HepG2 (cell line): ENCODE measurements at regions not wholly inside any gene's neighbourhood (a gene's known extent, or its start where the extent isn't known, plus 50 kb on each side); places are given as distances from the start of the nearest gene placed in this dataset.

Source experiments
- AGO1 ChIP-seq: fragments of 200-400 bp; formaldehyde crosslinking; IDR thresholded peaks from 2 replicates; pipeline ENCODE4 v1.6.1; 2017; ENCODE audit warnings: mild to moderate bottlenecking, low read depth, low read length, moderate library complexity; ENCODE audit not compliant: poor library complexity, severe bottlenecking
- ATF4 ChIP-seq, 2 experiments: fragments of 450-650 bp in 1 of 2; sonication (generic) in 1 of 2; formaldehyde crosslinking; IDR thresholded peaks; 2 replicates each; pipeline versions ENCODE4 v1.5.0 to v1.8.0; 2020 to 2022; ENCODE audit warnings: mild to moderate bottlenecking in 1 of 2, missing genetic modification reagents in 1 of 2
- ATM ChIP-seq: fragments of 450-650 bp; IDR thresholded peaks from 2 replicates; pipeline ENCODE4 v1.7.1; 2017; ENCODE audit warnings: mild to moderate bottlenecking, borderline replicate concordance
- DNMT3B ChIP-seq: conservative IDR thresholded peaks from 2 replicates; pipeline ENCODE4 v1.6.1; 2016; ENCODE audit warnings: missing biosample characterization, control low read depth
- FOSL1 ChIP-seq: sonication (generic); formaldehyde crosslinking; IDR thresholded peaks from 2 replicates; pipeline ENCODE4 v1.9.0; 2021; ENCODE audit warnings: missing genetic modification reagents, borderline replicate concordance
- HMG20A ChIP-seq: IDR thresholded peaks from 2 replicates; pipeline ENCODE4 v1.6.1; 2016; ENCODE audit warnings: borderline replicate concordance
- HMGXB3 ChIP-seq: sonication (generic); formaldehyde crosslinking; IDR thresholded peaks from 2 replicates; pipeline ENCODE4 v1.4.0; 2020; ENCODE audit warnings: missing genetic modification reagents, borderline replicate concordance
- LBX2 ChIP-seq: sonication (generic); formaldehyde crosslinking; IDR thresholded peaks from 2 replicates; pipeline ENCODE4 v1.5.0; 2020; ENCODE audit warnings: missing genetic modification reagents, mild to moderate bottlenecking, borderline replicate concordance
- RARA ChIP-seq: IDR thresholded peaks from 2 replicates; pipeline ENCODE4 v1.6.1; 2016; ENCODE audit warnings: missing genetic modification reagents, missing compliant biosample characterization
- RERE ChIP-seq: IDR thresholded peaks from 2 replicates; pipeline ENCODE4 v1.6.1; 2016; ENCODE audit warnings: low read depth, missing genetic modification reagents, missing compliant biosample characterization
- SP1 ChIP-seq, 2 experiments: fragments of 450-650 bp in 1 of 2; sonication (generic) in 1 of 2; formaldehyde crosslinking in 1 of 2; IDR thresholded peaks; 2 replicates each; pipeline versions ENCODE4 v1.4.0 to v1.6.1; 2016 to 2020; ENCODE audit warnings: missing genetic modification reagents in 1 of 2
- ZGPAT ChIP-seq: IDR thresholded peaks from 2 replicates; pipeline ENCODE4 v1.6.1; 2016; ENCODE audit warnings: mild to moderate bottlenecking
- ZNF800 ChIP-seq: sonication (generic); formaldehyde crosslinking; IDR thresholded peaks from 2 replicates; pipeline ENCODE4 v1.4.0; 2020; ENCODE audit warnings: missing genetic modification reagents

- TF ChIP-seq HMGXB3 (CRISPR knock-in tag) (no peak), RARA (peak; percentile 78), LBX2 (CRISPR knock-in tag) (no peak), FOSL1 (CRISPR knock-in tag) (peak; percentile 70; the same call in 1 of the 2 replicates), RERE (CRISPR knock-in tag) (peak; percentile 72; the same call in 1 of the 2 replicates), HMG20A (CRISPR knock-in tag) (peak; percentile 61; the same call in 1 of the 2 replicates), AGO1 (no peak), ATF4 (CRISPR knock-in tag; IDR thresholded peaks at IDR 0.05) (no peak), ZNF800 (CRISPR knock-in tag) (no peak), SP1 (IDR thresholded peaks at IDR 0.05) (no peak), SP1 (CRISPR knock-in tag; IDR thresholded peaks at IDR 0.05) (no peak), ZGPAT (CRISPR knock-in tag) (0 out of 2 replicates have a peak, but pooled peaks have one; percentile 18), ATM (no peak), DNMT3B (CRISPR knock-in tag) (no peak)
Measured at GRCh38 chr18:49723648-49724180, 89.6 kb downstream of the ACAA2 start (continued).
